SH-SY5Y (cell line): ENCODE measurements at regions not wholly inside any gene's neighbourhood (a gene's known extent, or its start where the extent isn't known, plus 50 kb on each side); places are given as distances from the start of the nearest gene placed in this dataset.

Experiments
- GATA2 ChIP-seq: IDR thresholded peaks from 2 replicates; pipeline ENCODE4 v1.6.1; 2011; ENCODE audit warnings: mild to moderate bottlenecking, low read depth, low read length
- GATA3 ChIP-seq: IDR thresholded peaks from 2 replicates; pipeline ENCODE4 v1.6.1; 2011; ENCODE audit warnings: low read depth, mild to moderate bottlenecking, low read length, moderate library complexity

- no peak for TF ChIP-seq GATA3
- no peak for TF ChIP-seq GATA2
These were observed 153.2 kb upstream of the KCNJ18 start for GRCh38 chr17:21539146-21539545.
